ENCODE measurements at regions not wholly inside any gene's neighbourhood (a gene's known extent, or its start where the extent isn't known, plus 50 kb on each side); places are given as distances from the start of the nearest gene placed in this dataset.
"Not testable (repeated sequence)": the region's sequence is repeated elsewhere in the genome, so short reads cannot be mapped to it uniquely, and the experiment has no call there.

- ChIA-PET CTCF (no interaction called here), POLR2A (ENCODE audit: unreplicated experiment) (no interaction called here)
- H3F3A ChIP-seq (ENCODE audit: insufficient read depth, low read depth) = no peaks in the 10 kb centered on the region
- no peaks in the 10 kb centered on the region for H3K4me1 ChIP-seq (replicated peaks; ENCODE audit: insufficient read depth)
- no peak overlapping the region for H3K4me3 ChIP-seq
- no peak overlapping the region for H3K4me2 ChIP-seq
- intact Hi-C loops (cut with micrococcal nuclease; ENCODE audit: unreplicated experiment) = no loop called here
- H4K20me1 ChIP-seq (ENCODE audit: insufficient read depth) = no peaks in the 10 kb centered on the region
- no peaks in the 10 kb centered on the region for H3K36me3 ChIP-seq (ENCODE audit: low read depth)
- H3K79me2 ChIP-seq (ENCODE audit: low read depth) = no peaks in the 10 kb centered on the region
- no peak overlapping the region for H3K27ac ChIP-seq
- H3K27me3 ChIP-seq (ENCODE audit: insufficient read depth, low read depth) = peaks cover 88% of the 10 kb centered on the region
- TF ChIP-seq EZH2 (IDR thresholded peaks at IDR 0.05; ENCODE audit: low read depth) = no peak
- no peak for TF ChIP-seq CTCF (conservative IDR thresholded peaks at IDR 0.05)
- H3K9me2 ChIP-seq (ENCODE audit: insufficient read depth) = no peaks in the 10 kb centered on the region; the same call in 1 of the 2 replicates
- H3K9me3 ChIP-seq (ENCODE audit: insufficient read depth, low read depth) = no peaks in the 10 kb centered on the region
- DNase-seq = no peak
- BruUV-seq (replicated peaks) = no TSS peak
- H2AFZ ChIP-seq = no peak overlapping the region
These were observed 122.0 kb upstream of the CCND2 start for GRCh38 chr12:4151362-4152121.

- intact Hi-C loops (cut with micrococcal nuclease; ENCODE audit: unreplicated experiment); H3K9me3 ChIP-seq (ENCODE audit: insufficient read depth, low read depth); H3K36me3 ChIP-seq (ENCODE audit: low read depth); DNase-seq; H4K20me1 ChIP-seq (ENCODE audit: insufficient read depth); POLR2A ChIA-PET (ENCODE audit: unreplicated experiment); CTCF ChIA-PET; H3K4me3 ChIP-seq; H3K9me2 ChIP-seq (ENCODE audit: insufficient read depth); H3K27ac ChIP-seq; H3K4me2 ChIP-seq; H2AFZ ChIP-seq; H3K4me1 ChIP-seq (replicated peaks; ENCODE audit: insufficient read depth); H3K79me2 ChIP-seq (ENCODE audit: low read depth); H3F3A ChIP-seq (ENCODE audit: insufficient read depth, low read depth); BruUV-seq (replicated peaks): not testable (repeated sequence)
- peaks cover 88% of the 10 kb centered on the region for H3K27me3 ChIP-seq (ENCODE audit: insufficient read depth, low read depth)
These were observed 123.2 kb upstream of the CCND2 start for GRCh38 chr12:4150355-4150754.

DNA sequence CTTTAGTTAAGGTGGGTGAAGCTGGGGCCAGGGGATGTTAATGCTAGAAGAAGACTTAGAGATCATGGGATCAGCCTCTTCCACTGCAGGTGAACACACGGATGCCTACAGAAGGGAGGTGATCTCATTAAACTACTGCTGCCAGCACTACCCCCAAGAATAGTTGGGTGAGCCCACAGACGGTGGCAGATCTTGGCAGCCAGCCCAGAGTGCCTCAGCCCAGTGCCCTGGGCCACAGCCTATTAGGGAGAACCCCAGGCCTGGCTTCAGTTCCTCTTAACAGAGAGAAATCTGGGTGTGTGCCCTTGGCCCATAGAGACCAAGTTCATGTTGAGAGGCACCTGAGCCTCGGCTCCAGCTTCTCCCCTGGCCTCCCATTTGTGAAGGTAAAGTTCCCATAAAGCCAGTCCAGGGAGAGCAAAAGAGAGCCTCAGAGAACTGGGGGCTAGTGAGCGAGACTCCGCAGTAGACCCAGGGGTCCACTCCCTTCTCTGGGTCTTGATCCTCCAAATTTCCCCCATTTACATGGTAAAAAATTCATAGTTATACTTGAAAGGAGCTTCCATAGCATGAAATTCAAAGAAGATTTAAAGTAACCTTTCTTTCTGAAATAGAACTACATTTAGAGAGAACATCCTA lies 125.0 kb upstream of the CCND2 start:
- Histone ChIP-seq H3K4me3 (no peak overlapping the region), H3K9me3 (ENCODE audit: insufficient read depth, low read depth) (no peaks in the 10 kb centered on the region), H3K36me3 (ENCODE audit: low read depth) (no peaks in the 10 kb centered on the region), H4K20me1 (ENCODE audit: insufficient read depth) (no peaks in the 10 kb centered on the region), H3F3A (ENCODE audit: insufficient read depth, low read depth) (no peaks in the 10 kb centered on the region), H3K27ac (no peak overlapping the region), H3K9me2 (ENCODE audit: insufficient read depth) (no peaks in the 10 kb centered on the region), H3K4me2 (no peak overlapping the region), H2AFZ (no peak overlapping the region), H3K79me2 (ENCODE audit: low read depth) (no peaks in the 10 kb centered on the region), H3K4me1 (replicated peaks; ENCODE audit: insufficient read depth) (no peaks in the 10 kb centered on the region), H3K27me3 (ENCODE audit: insufficient read depth, low read depth) (peaks cover 88% of the 10 kb centered on the region)
- ChIA-PET POLR2A (ENCODE audit: unreplicated experiment) (no interaction called here), CTCF (no interaction called here)
- BruUV-seq (replicated peaks) = no TSS peak
- TF ChIP-seq EZH2 (IDR thresholded peaks at IDR 0.05; ENCODE audit: low read depth) (no peak), CTCF (conservative IDR thresholded peaks at IDR 0.05) (no peak)
- intact Hi-C loops (cut with micrococcal nuclease; ENCODE audit: unreplicated experiment) = no loop called here
- DNase-seq = no peak

All from PC-9 (cell line).